Fibroblast of lung (primary cell): ENCODE measurements at regions not wholly inside any gene's neighbourhood (a gene's known extent, or its start where the extent isn't known, plus 50 kb on each side); places are given as distances from the start of the nearest gene placed in this dataset.

ENCODE experiments used
- DNase-seq, 2 donors: peaks; one replicate each; pipeline versions ENCODE4 v3.0.0 to v3.0.0-alpha.2; 2010; ENCODE audit warnings: low read depth in 2 of 2
- H2AFZ ChIP-seq: 2 replicates; pipeline ENCODE4 v1.5.1; 2012; ENCODE audit warnings: low read length, control low read depth, inconsistent platforms
- H3K27ac ChIP-seq: 2 replicates; pipeline ENCODE4 v1.5.1; 2011; ENCODE audit warnings: low read length, control low read depth; ENCODE audit not compliant: insufficient read depth
- H3K27me3 ChIP-seq: 2 replicates; pipeline ENCODE4 v1.5.1; 2011; ENCODE audit warnings: mild to moderate bottlenecking, low read length; ENCODE audit not compliant: control insufficient read depth, insufficient read depth
- H3K36me3 ChIP-seq: 2 replicates; pipeline ENCODE4 v1.5.1; 2011; ENCODE audit warnings: low read length; ENCODE audit not compliant: control insufficient read depth, insufficient read depth
- H3K4me1 ChIP-seq: 2 replicates; pipeline ENCODE4 v1.5.1; 2011; ENCODE audit warnings: low read length; ENCODE audit not compliant: control insufficient read depth, insufficient read depth; ENCODE audit errors: extremely low read depth
- H3K4me2 ChIP-seq: 2 replicates; pipeline ENCODE4 v1.5.1; 2011; ENCODE audit warnings: low read length, control low read depth; ENCODE audit not compliant: insufficient read depth; ENCODE audit errors: extremely low read depth
- H3K4me3 ChIP-seq, 4 experiments: fragments of 200-600 bp in 1 of 4; sonication (generic) in 1 of 4; replicated peaks in 1 of 4; 2 replicates each; pipeline ENCODE4 v1.5.1; 2011 to 2016; ENCODE audit warnings: low read length in 4 of 4, low read depth in 3 of 4, mild to moderate bottlenecking in 3 of 4, control low read depth in 2 of 4, inconsistent platforms in 1 of 4, mixed read lengths in 1 of 4; ENCODE audit not compliant: insufficient read depth in 1 of 4; ENCODE audit errors: control extremely low read depth in 1 of 4
- H3K79me2 ChIP-seq: 2 replicates; pipeline ENCODE4 v1.5.1; 2012; ENCODE audit warnings: mild to moderate bottlenecking, low read length, inconsistent platforms; ENCODE audit not compliant: control insufficient read depth, insufficient read depth
- H3K9ac ChIP-seq: 2 replicates; pipeline ENCODE4 v1.5.1; 2011; ENCODE audit warnings: mild to moderate bottlenecking, low read length, control low read depth; ENCODE audit not compliant: insufficient read depth
- H3K9me3 ChIP-seq: 2 replicates; pipeline ENCODE4 v1.5.1; 2012; ENCODE audit warnings: low read depth, low read length; ENCODE audit not compliant: control insufficient read depth, insufficient read depth
- H4K20me1 ChIP-seq: 2 replicates; pipeline ENCODE4 v1.5.1; 2011; ENCODE audit warnings: low read length; ENCODE audit not compliant: control insufficient read depth, insufficient read depth; ENCODE audit errors: extremely low read depth
- CTCF ChIP-seq, 2 donors: IDR thresholded peaks in 1 of 2; conservative IDR thresholded peaks in 1 of 2; 1 replicate in 1 of 2; 2 replicates in 1 of 2; pipeline ENCODE4 v1.5.1; 2011 to 2012; ENCODE audit warnings: low read length in 2 of 2, control low read depth in 1 of 2, inconsistent platforms in 1 of 2, low read depth in 1 of 2, mild to moderate bottlenecking in 1 of 2
- EZH2 ChIP-seq: IDR thresholded peaks from 2 replicates; pipeline ENCODE4 v1.5.1; 2012; ENCODE audit warnings: low read length, control low read depth, mild to moderate bottlenecking; ENCODE audit errors: missing control alignments

GRCh38 chr5:110115503-110115902 lies 425.8 kb downstream of the MAN2A1 start:
- no peaks in the 10 kb centered on the region for H3K27me3 ChIP-seq
- no peak overlapping the region for H3K9ac ChIP-seq
- H3K79me2 ChIP-seq, result no peaks in the 10 kb centered on the region
- H3K4me2 ChIP-seq, result no peak overlapping the region
- H4K20me1 ChIP-seq, result no peaks in the 10 kb centered on the region
- DNase-seq, result no peak
- TF ChIP-seq CTCF (conservative IDR thresholded peaks at IDR 0.05 in 1 of 2, IDR thresholded peaks at IDR 0.05 in 1 of 2; ENCODE audit: low read depth in 1 of 2, low read length in 2 of 2) (no peak), EZH2 (no peak)
- no peak overlapping the region for H3K27ac ChIP-seq
- no peaks in the 10 kb centered on the region for H3K36me3 ChIP-seq
- H3K4me3 ChIP-seq, result no peak overlapping the region
- no peaks in the 10 kb centered on the region for H3K9me3 ChIP-seq
- no peaks in the 10 kb centered on the region for H3K4me1 ChIP-seq
- H2AFZ ChIP-seq, result no peak overlapping the region

GRCh38 chr5:110116539-110116938 lies 426.8 kb downstream of the MAN2A1 start:
- Histone ChIP-seq H3K27ac (no peak overlapping the region), H3K4me2 (no peak overlapping the region), H3K9ac (no peak overlapping the region), H3K79me2 (no peaks in the 10 kb centered on the region), H3K9me3 (no peaks in the 10 kb centered on the region), H3K27me3 (no peaks in the 10 kb centered on the region), H3K4me3 (no peak overlapping the region), H3K36me3 (no peaks in the 10 kb centered on the region), H4K20me1 (no peaks in the 10 kb centered on the region), H2AFZ (no peak overlapping the region), H3K4me1 (no peaks in the 10 kb centered on the region)
- TF ChIP-seq CTCF (conservative IDR thresholded peaks at IDR 0.05 in 1 of 2, IDR thresholded peaks at IDR 0.05 in 1 of 2; ENCODE audit: low read depth in 1 of 2, low read length in 2 of 2) (no peak), EZH2 (no peak)
- no peak for DNase-seq

GRCh38 chr5:110134963-110135935 lies 445.5 kb downstream of the MAN2A1 start:
- H3K27ac ChIP-seq, result no peak overlapping the region
- TF ChIP-seq CTCF (conservative IDR thresholded peaks at IDR 0.05 in 1 of 2, IDR thresholded peaks at IDR 0.05 in 1 of 2; ENCODE audit: low read depth in 1 of 2, low read length in 2 of 2) (no peak), EZH2 (no peak)

More at GRCh38 chr5:110134963-110135935, 445.5 kb downstream of the MAN2A1 start:
- H3K9ac ChIP-seq, result no peak overlapping the region
- H3K27me3 ChIP-seq, result no peaks in the 10 kb centered on the region
- H4K20me1 ChIP-seq, result no peaks in the 10 kb centered on the region
- no peaks in the 10 kb centered on the region for H3K36me3 ChIP-seq
- H2AFZ ChIP-seq, result no peak overlapping the region
- DNase-seq, result no peak
- no peak overlapping the region for H3K4me3 ChIP-seq
- H3K4me1 ChIP-seq, result no peaks in the 10 kb centered on the region
- H3K9me3 ChIP-seq, result no peaks in the 10 kb centered on the region
- H3K79me2 ChIP-seq, result no peaks in the 10 kb centered on the region
- H3K4me2 ChIP-seq, result no peak overlapping the region
